ENCODE measurements at regions not wholly inside any gene's neighbourhood (a gene's known extent, or its start where the extent isn't known, plus 50 kb on each side); places are given as distances from the start of the nearest gene placed in this dataset.

DNA sequence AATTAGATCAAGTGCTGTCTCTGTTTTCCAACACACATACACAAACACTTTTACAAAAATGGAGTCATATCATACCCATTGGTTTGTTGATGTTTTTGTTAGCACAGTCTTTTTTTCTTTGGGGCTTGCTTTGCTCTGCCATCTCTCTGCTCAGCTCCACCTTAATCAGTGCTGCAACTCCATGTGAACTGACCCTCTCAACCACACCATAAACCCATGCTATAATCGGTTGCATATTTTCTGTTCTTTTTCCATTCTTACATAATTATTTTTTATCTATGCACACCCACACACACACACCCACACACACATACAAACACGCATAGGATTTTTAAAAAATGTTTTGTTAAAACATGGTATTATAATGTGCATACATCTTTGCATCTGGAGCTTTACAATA is 91.0 kb upstream of the CDH13 start:
- H2BK120ac ChIP-seq (ENCODE audit: low read depth, low read length), result no peak overlapping the region
- no peak overlapping the region for H2AK9ac ChIP-seq (replicated peaks; ENCODE audit: low read depth, low read length, poor library complexity)
- intact Hi-C loops (cut with micrococcal nuclease), result no loop called here
- H2BK20ac ChIP-seq (ENCODE audit: low read depth, low read length), result no peak overlapping the region
- ChIA-PET CTCF (no interaction called here), POLR2A (ENCODE audit: unreplicated experiment) (no interaction called here)
- no peak overlapping the region for H3K27ac ChIP-seq (ENCODE audit: insufficient read depth, low read length)
- H4K5ac ChIP-seq (ENCODE audit: low read depth, low read length), result no peak overlapping the region
- DNase-seq, result no peak
- no peaks in the 10 kb centered on the region for H3K4me1 ChIP-seq (ENCODE audit: control insufficient read depth, insufficient read depth, low read length)
- no peaks in the 10 kb centered on the region for H3K36me3 ChIP-seq (ENCODE audit: control insufficient read depth, insufficient read depth, low read length)
- H3K18ac ChIP-seq (ENCODE audit: low read depth, low read length), result no peak overlapping the region
- TF ChIP-seq RAD21 (IDR thresholded peaks at IDR 0.05; ENCODE audit: low read length) (no peak), POLR2A (IDR thresholded peaks at IDR 0.05; ENCODE audit: low read depth, low read length) (no peak), RFX5 (IDR thresholded peaks at IDR 0.05; ENCODE audit: low read depth, low read length) (no peak), MXI1 (IDR thresholded peaks at IDR 0.05; ENCODE audit: borderline replicate concordance, low read depth, low read length) (no peak), SMC3 (IDR thresholded peaks at IDR 0.05; ENCODE audit: low read depth, low read length) (no peak), BHLHE40 (IDR thresholded peaks at IDR 0.05; ENCODE audit: low read depth, low read length) (no peak)
- TF ChIP-seq, protein P1, sequence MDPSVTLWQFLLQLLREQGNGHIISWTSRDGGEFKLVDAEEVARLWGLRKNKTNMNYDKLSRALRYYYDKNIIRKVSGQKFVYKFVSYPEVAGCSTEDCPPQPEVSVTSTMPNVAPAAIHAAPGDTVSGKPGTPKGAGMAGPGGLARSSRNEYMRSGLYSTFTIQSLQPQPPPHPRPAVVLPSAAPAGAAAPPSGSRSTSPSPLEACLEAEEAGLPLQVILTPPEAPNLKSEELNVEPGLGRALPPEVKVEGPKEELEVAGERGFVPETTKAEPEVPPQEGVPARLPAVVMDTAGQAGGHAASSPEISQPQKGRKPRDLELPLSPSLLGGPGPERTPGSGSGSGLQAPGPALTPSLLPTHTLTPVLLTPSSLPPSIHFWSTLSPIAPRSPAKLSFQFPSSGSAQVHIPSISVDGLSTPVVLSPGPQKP (IDR thresholded peaks at IDR 0.05; ENCODE audit: borderline replicate concordance, low read depth, low read length), result no peak
- TF ChIP-seq, protein P2, sequence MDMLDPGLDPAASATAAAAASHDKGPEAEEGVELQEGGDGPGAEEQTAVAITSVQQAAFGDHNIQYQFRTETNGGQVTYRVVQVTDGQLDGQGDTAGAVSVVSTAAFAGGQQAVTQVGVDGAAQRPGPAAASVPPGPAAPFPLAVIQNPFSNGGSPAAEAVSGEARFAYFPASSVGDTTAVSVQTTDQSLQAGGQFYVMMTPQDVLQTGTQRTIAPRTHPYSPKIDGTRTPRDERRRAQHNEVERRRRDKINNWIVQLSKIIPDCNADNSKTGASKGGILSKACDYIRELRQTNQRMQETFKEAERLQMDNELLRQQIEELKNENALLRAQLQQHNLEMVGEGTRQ (IDR thresholded peaks at IDR 0.05; ENCODE audit: low read depth, low read length), result no peak
- dilution Hi-C loops (cut with HindIII; ENCODE audit: low sequenced_read_pairs, unreplicated experiment), result no loop called here
- H3K4me2 ChIP-seq (ENCODE audit: low read depth, low read length), result no peak overlapping the region
- no peaks in the 10 kb centered on the region for H3K79me1 ChIP-seq (ENCODE audit: low read depth in 1 of 2, low read length in 2 of 2)
- H4K20me1 ChIP-seq (ENCODE audit: insufficient read depth, low read length), result no peaks in the 10 kb centered on the region
- no peak overlapping the region for H3K4me3 ChIP-seq (ENCODE audit: insufficient read depth, low read depth, low read length)
- H4K8ac ChIP-seq (ENCODE audit: low read depth in 2 of 2, low read length in 2 of 2), result no peak overlapping the region
- H3K23ac ChIP-seq (ENCODE audit: low read depth, low read length), result no peak overlapping the region
- H3K4ac ChIP-seq (ENCODE audit: low read depth, low read length), result no peak overlapping the region
- H3K9ac ChIP-seq (ENCODE audit: low read depth, low read length), result no peak overlapping the region
- 100% methylated on average over 1 of the region's 2 CpGs; no CpG with 5 or more reads in 1 of the 2 experiments for WGBS, 2 experiments (ENCODE audit: extremely low coverage in 2 of 2, insufficient read length in 1 of 2)
- H4K91ac ChIP-seq (ENCODE audit: insufficient read depth, low read depth, low read length), result no peak overlapping the region
- no peak overlapping the region for H3K14ac ChIP-seq (replicated peaks; ENCODE audit: low read depth, low read length)
- H3K27me3 ChIP-seq (ENCODE audit: control insufficient read depth, insufficient read depth, low read length), result peaks cover 2% of the 10 kb centered on the region
- H2BK5ac ChIP-seq (ENCODE audit: low read depth, low read length, poor library complexity, severe bottlenecking), result no peak overlapping the region
- BruUV-seq (replicated peaks), result no TSS peak
- no peak overlapping the region for H3K56ac ChIP-seq (ENCODE audit: extremely low read depth, insufficient read depth, low read length)
- no peak overlapping the region for H2AFZ ChIP-seq (replicated peaks; ENCODE audit: low read length, poor library complexity)
- no peaks in the 10 kb centered on the region for H3K9me3 ChIP-seq (ENCODE audit: control insufficient read depth, insufficient read depth, low read length)
- in situ Hi-C loops (cut with MboI; ENCODE audit: low sequenced_read_pairs), result no loop called here
- H2BK15ac ChIP-seq (ENCODE audit: low read depth, low read length), result no peak overlapping the region
- no peaks in the 10 kb centered on the region for H3K9me1 ChIP-seq (ENCODE audit: insufficient read depth, low read length)
- ATAC-seq (ENCODE audit: low read depth), result no peak
- H2AK5ac ChIP-seq (ENCODE audit: low read depth, low read length), result no peak overlapping the region
